ENCODE measurements at regions not wholly inside any gene's neighbourhood (a gene's known extent, or its start where the extent isn't known, plus 50 kb on each side); places are given as distances from the start of the nearest gene placed in this dataset.

- H3K27ac ChIP-seq (ENCODE audit: insufficient read depth, low read depth, low read length), result no peak overlapping the region
- intact Hi-C loops (cut with micrococcal nuclease), result no loop called here
- H3K4me1 ChIP-seq (ENCODE audit: control insufficient read depth, extremely low read depth, insufficient read depth, low read length), result no peaks in the 10 kb centered on the region
- no peaks in the 10 kb centered on the region for H3K9me3 ChIP-seq (replicated peaks; ENCODE audit: control insufficient read depth, insufficient read depth, low read length)
- no peaks in the 10 kb centered on the region for H3K36me3 ChIP-seq (ENCODE audit: control insufficient read depth in 2 of 2, extremely low read depth in 1 of 2, insufficient read depth in 2 of 2, low read length in 2 of 2)
- TF ChIP-seq POLR2A (IDR thresholded peaks at IDR 0.05; ENCODE audit: low read depth, low read length) (no peak), CTCF (IDR thresholded peaks at IDR 0.05; ENCODE audit: extremely low read depth in 1 of 2, insufficient read depth in 1 of 2, low read depth in 1 of 2, low read length in 2 of 2) (no peak), POLR2AphosphoS5 (IDR thresholded peaks at IDR 0.05; ENCODE audit: insufficient read depth, low read depth, low read length) (no peak), MAX (IDR thresholded peaks at IDR 0.05; ENCODE audit: insufficient read depth, insufficient read length) (no peak), GATA2 (IDR thresholded peaks at IDR 0.05; ENCODE audit: insufficient read depth, insufficient read length, low read depth, low read length) (no peak)
- H3K4me3 ChIP-seq (replicated peaks in 1 of 3; ENCODE audit: insufficient read depth in 1 of 3, low read depth in 1 of 3, low read length in 3 of 3), result no peak overlapping the region
- ChIA-PET CTCF (no interaction called here), POLR2A (no interaction called here)
- H4K20me1 ChIP-seq (replicated peaks; ENCODE audit: control insufficient read depth, extremely low read depth, insufficient read depth, low read length), result no peaks in the 10 kb centered on the region
- H2AFZ ChIP-seq (ENCODE audit: low read depth, low read length), result no peak overlapping the region
- no peak overlapping the region for H3K9ac ChIP-seq (replicated peaks; ENCODE audit: extremely low read depth, insufficient read depth, low read length)
- DNase-seq (ENCODE audit: low read depth, low spot score), result no peak
- no peak overlapping the region for H3K4me2 ChIP-seq (ENCODE audit: insufficient read depth, low read length)
- BruUV-seq (replicated peaks), result no TSS peak
- dilution Hi-C loops (cut with MboI; ENCODE audit: extremely low pct_ligation_motif_present, low sequenced_read_pairs), result no loop called here
- no peak for FAIRE-seq
- no peaks in the 10 kb centered on the region for H3K9me1 ChIP-seq (replicated peaks; ENCODE audit: control insufficient read depth, extremely low read depth, insufficient read depth, low read length)
- no peaks in the 10 kb centered on the region for H3K27me3 ChIP-seq (ENCODE audit: control insufficient read depth in 2 of 2, insufficient read depth in 2 of 2, low read length in 2 of 2)
- no peaks in the 10 kb centered on the region for H3K79me2 ChIP-seq (ENCODE audit: control insufficient read depth, insufficient read depth, low read length)
These were observed 353.4 kb downstream of the LNPK start for GRCh38 chr2:175648577-175649063.

GRCh38 chr2:175647058-175647457, 355.0 kb downstream of the LNPK start:
- H4K20me1 ChIP-seq (replicated peaks; ENCODE audit: control insufficient read depth, extremely low read depth, insufficient read depth, low read length), result no peaks in the 10 kb centered on the region
- dilution Hi-C loops (cut with MboI; ENCODE audit: extremely low pct_ligation_motif_present, low sequenced_read_pairs), result no loop called here
- CTCF ChIA-PET, result interaction anchor here (0.6 kb wide), 1 partner anchor 28 kb away, joined by 3 read pairs; no protein-coding TSS in a partner anchor
- intact Hi-C loops (cut with micrococcal nuclease), result no loop called here
- no peaks in the 10 kb centered on the region for H3K9me1 ChIP-seq (replicated peaks; ENCODE audit: control insufficient read depth, extremely low read depth, insufficient read depth, low read length)
- no peak overlapping the region for H3K4me2 ChIP-seq (ENCODE audit: insufficient read depth, low read length)
- H3K9me3 ChIP-seq (replicated peaks; ENCODE audit: control insufficient read depth, insufficient read depth, low read length), result no peaks in the 10 kb centered on the region
- no peak for FAIRE-seq
- TF ChIP-seq FOS (IDR thresholded peaks at IDR 0.05; ENCODE audit: borderline replicate concordance, insufficient read depth, low read length), result no peak
- no peak for TF ChIP-seq MYC (IDR thresholded peaks at IDR 0.05; ENCODE audit: low read depth, low read length)
- TF ChIP-seq POLR2AphosphoS5 (IDR thresholded peaks at IDR 0.05; ENCODE audit: insufficient read depth, low read depth, low read length), result no peak
- no peak for TF ChIP-seq POLR2A (IDR thresholded peaks at IDR 0.05; ENCODE audit: low read depth, low read length)
- no peak for TF ChIP-seq GATA2 (IDR thresholded peaks at IDR 0.05; ENCODE audit: insufficient read depth, insufficient read length, low read depth, low read length)
- TF ChIP-seq EZH2 (IDR thresholded peaks at IDR 0.05; ENCODE audit: borderline replicate concordance, low read depth, low read length, severe bottlenecking), result no peak
- no peak for TF ChIP-seq MAX (IDR thresholded peaks at IDR 0.05; ENCODE audit: insufficient read depth, insufficient read length)
- no peak for TF ChIP-seq CTCF (IDR thresholded peaks at IDR 0.05; ENCODE audit: extremely low read depth in 1 of 2, insufficient read depth in 1 of 2, low read depth in 1 of 2, low read length in 2 of 2)
- H3K36me3 ChIP-seq (ENCODE audit: control insufficient read depth in 2 of 2, extremely low read depth in 1 of 2, insufficient read depth in 2 of 2, low read length in 2 of 2), result no peaks in the 10 kb centered on the region
- no peaks in the 10 kb centered on the region for H3K4me1 ChIP-seq (ENCODE audit: control insufficient read depth, extremely low read depth, insufficient read depth, low read length)
- H3K9ac ChIP-seq (replicated peaks; ENCODE audit: extremely low read depth, insufficient read depth, low read length), result no peak overlapping the region
- no peak overlapping the region for H3K27ac ChIP-seq (ENCODE audit: insufficient read depth, low read depth, low read length)
- POLR2A ChIA-PET, result no interaction called here
- no peaks in the 10 kb centered on the region for H3K79me2 ChIP-seq (ENCODE audit: control insufficient read depth, insufficient read depth, low read length)
- no peaks in the 10 kb centered on the region for H3K27me3 ChIP-seq (ENCODE audit: control insufficient read depth in 2 of 2, insufficient read depth in 2 of 2, low read length in 2 of 2)
- no peak overlapping the region for H2AFZ ChIP-seq (ENCODE audit: low read depth, low read length)
- DNase-seq (ENCODE audit: low read depth, low spot score), result no peak
- BruUV-seq (replicated peaks), result no TSS peak
- H3K4me3 ChIP-seq (replicated peaks in 1 of 3; ENCODE audit: insufficient read depth in 1 of 3, low read depth in 1 of 3, low read length in 3 of 3), result no peak overlapping the region

All from endothelial cell of umbilical vein (primary cell).